ENCODE measurements at regions not wholly inside any gene's neighbourhood (a gene's known extent, or its start where the extent isn't known, plus 50 kb on each side); places are given as distances from the start of the nearest gene placed in this dataset.
A peak's percentile ranks its signal among the peaks of the same experiment; 100 is the strongest.

GRCh38 chr4:37516057-37516775, 170.0 kb downstream of the RELL1 start:
- TF ChIP-seq USF2 (IDR thresholded peaks at IDR 0.05; ENCODE audit: borderline replicate concordance, low read depth, low read length) (no peak), FOXM1 (IDR thresholded peaks at IDR 0.05; ENCODE audit: low read depth) (no peak), EP300 (IDR thresholded peaks at IDR 0.05; ENCODE audit: borderline replicate concordance in 1 of 2, low read depth in 1 of 2, low read length in 1 of 2) (no peak), JUND (IDR thresholded peaks at IDR 0.05) (no peak), FOSL2 (IDR thresholded peaks at IDR 0.05; ENCODE audit: borderline replicate concordance, low read depth) (no peak), RCOR1 (IDR thresholded peaks at IDR 0.05; ENCODE audit: low read length) (no peak), GABPA (IDR thresholded peaks at IDR 0.05; ENCODE audit: low read depth) (no peak), CHD2 (IDR thresholded peaks at IDR 0.05; ENCODE audit: low read length, partially characterized antibody) (no peak), TEAD4 (IDR thresholded peaks at IDR 0.05; ENCODE audit: borderline replicate concordance, insufficient read depth) (no peak), POLR2AphosphoS5 (IDR thresholded peaks at IDR 0.05; ENCODE audit: low read depth, low read length) (no peak), GATA2 (CRISPR knock-in tag; IDR thresholded peaks at IDR 0.05) (no peak), FOXJ3 (CRISPR knock-in tag; IDR thresholded peaks at IDR 0.05) (no peak)
- TF ChIP-seq, protein P1, sequence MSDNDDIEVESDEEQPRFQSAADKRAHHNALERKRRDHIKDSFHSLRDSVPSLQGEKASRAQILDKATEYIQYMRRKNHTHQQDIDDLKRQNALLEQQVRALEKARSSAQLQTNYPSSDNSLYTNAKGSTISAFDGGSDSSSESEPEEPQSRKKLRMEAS (IDR thresholded peaks at IDR 0.05; ENCODE audit: low read depth) = no peak
- 1% methylated on average over 7 of the region's 7 CpGs for WGBS (ENCODE audit: low lambda C conversion rate)
- Histone ChIP-seq H3F3A (replicated peaks; ENCODE audit: insufficient read depth) (no peaks in the 10 kb centered on the region), H3K36me3 (replicated peaks in 1 of 2; ENCODE audit: control insufficient read depth in 1 of 2, insufficient read depth in 2 of 2, low read length in 1 of 2) (no peaks in the 10 kb centered on the region), H3K4me3 (ENCODE audit: low read depth in 2 of 2, low read length in 1 of 2) (no peak overlapping the region), H3K9me3 (no peaks in the 10 kb centered on the region), H3K9me2 (no peaks in the 10 kb centered on the region), H3K27me3 (ENCODE audit: insufficient read depth) (no peaks in the 10 kb centered on the region), H4K20me1 (ENCODE audit: insufficient read depth) (no peaks in the 10 kb centered on the region), H3K4me2 (0 out of 2 replicates have a peak overlapping the region, but pooled peaks have one; percentile 27), H3K27ac (ENCODE audit: low read depth in 2 of 2, low read length in 1 of 2) (peak overlapping the region in 1 of 2 experiments; percentile 36; a peak in 2 of 4 replicates), H3K4me1 (ENCODE audit: control insufficient read depth in 1 of 2, insufficient read depth in 2 of 2, low read depth in 1 of 2, low read length in 1 of 2) (no peaks in the 10 kb centered on the region), H3K9ac (no peak overlapping the region), H3K79me2 (ENCODE audit: insufficient read depth) (no peaks in the 10 kb centered on the region), H2AFZ (ENCODE audit: low read depth) (no peak overlapping the region)
- ChIA-PET CTCF (no interaction called here), POLR2A (no interaction called here)
- DNase-seq = no peak

GRCh38 chr4:37510626-37511025, 175.6 kb downstream of the RELL1 start:
- no peak overlapping the region for H3K4me2 ChIP-seq
- H3K4me1 ChIP-seq (ENCODE audit: control insufficient read depth in 1 of 2, insufficient read depth in 2 of 2, low read depth in 1 of 2, low read length in 1 of 2) = no peaks in the 10 kb centered on the region
- H3K9ac ChIP-seq = no peak overlapping the region
- no peaks in the 10 kb centered on the region for H4K20me1 ChIP-seq (ENCODE audit: insufficient read depth)
- H3K9me2 ChIP-seq = no peaks in the 10 kb centered on the region
- no peaks in the 10 kb centered on the region for H3K36me3 ChIP-seq (replicated peaks in 1 of 2; ENCODE audit: control insufficient read depth in 1 of 2, insufficient read depth in 2 of 2, low read length in 1 of 2)
- DNase-seq = no peak
- H3K27me3 ChIP-seq (ENCODE audit: insufficient read depth) = no peaks in the 10 kb centered on the region
- no peak overlapping the region for H3K4me3 ChIP-seq (ENCODE audit: low read depth in 2 of 2, low read length in 1 of 2)
- no peak for TF ChIP-seq NFIC (IDR thresholded peaks at IDR 0.05; ENCODE audit: borderline replicate concordance)
- TF ChIP-seq NRF1 (IDR thresholded peaks at IDR 0.05; ENCODE audit: low read depth, low read length) = no peak
- TF ChIP-seq TEAD4 (IDR thresholded peaks at IDR 0.05; ENCODE audit: borderline replicate concordance, insufficient read depth) = no peak
- no peak for TF ChIP-seq POLR2AphosphoS5 (IDR thresholded peaks at IDR 0.05; ENCODE audit: low read depth, low read length)
- TF ChIP-seq GATA2 (CRISPR knock-in tag; IDR thresholded peaks at IDR 0.05) = no peak
- no peak for TF ChIP-seq FOXJ3 (CRISPR knock-in tag; IDR thresholded peaks at IDR 0.05)
- TF ChIP-seq USF2 (IDR thresholded peaks at IDR 0.05; ENCODE audit: borderline replicate concordance, low read depth, low read length) = no peak
- TF ChIP-seq MXI1 (IDR thresholded peaks at IDR 0.05; ENCODE audit: low read depth, low read length) = no peak
- TF ChIP-seq, protein P1 (IDR thresholded peaks at IDR 0.05; ENCODE audit: low read depth) = no peak
- TF ChIP-seq FOXM1 (IDR thresholded peaks at IDR 0.05; ENCODE audit: low read depth) = no peak
- no peaks in the 10 kb centered on the region for H3F3A ChIP-seq (replicated peaks; ENCODE audit: insufficient read depth)
- H3K9me3 ChIP-seq = no peaks in the 10 kb centered on the region
- no peak overlapping the region for H3K27ac ChIP-seq (ENCODE audit: low read depth in 2 of 2, low read length in 1 of 2)
- ChIA-PET CTCF (no interaction called here), POLR2A (no interaction called here)
- H2AFZ ChIP-seq (ENCODE audit: low read depth) = no peak overlapping the region
- H3K79me2 ChIP-seq (ENCODE audit: insufficient read depth) = no peaks in the 10 kb centered on the region

Data from SK-N-SH (cell line).